ENCODE measurements at regions not wholly inside any gene's neighbourhood (a gene's known extent, or its start where the extent isn't known, plus 50 kb on each side); places are given as distances from the start of the nearest gene placed in this dataset.

- no peak overlapping the region for H3K4me3 ChIP-seq (ENCODE audit: low read depth in 1 of 3, low read length in 3 of 3)
- DNase-seq (ENCODE audit: low spot score) = no peak
- 78% methylated on average over 2 of the region's 2 CpGs for WGBS
- no peak overlapping the region for H3K27ac ChIP-seq (ENCODE audit: low read depth in 1 of 2, low read length in 2 of 2)
- TF ChIP-seq SP1 (IDR thresholded peaks at IDR 0.05) (no peak), RXRA (IDR thresholded peaks at IDR 0.05) (no peak), RAD21 (IDR thresholded peaks at IDR 0.05) (no peak), FOXA1 (IDR thresholded peaks at IDR 0.05) (no peak), YY1 (IDR thresholded peaks at IDR 0.05) (no peak), JUND (IDR thresholded peaks at IDR 0.05) (no peak), GABPA (IDR thresholded peaks at IDR 0.05 in 1 of 2, conservative IDR thresholded peaks at IDR 0.05 in 1 of 2) (no peak), TAF1 (conservative IDR thresholded peaks at IDR 0.05) (no peak), ATF3 (IDR thresholded peaks at IDR 0.05) (no peak), CTCF (IDR thresholded peaks at IDR 0.05; ENCODE audit: low read depth, low read length, missing input control) (no peak), REST (IDR thresholded peaks at IDR 0.05) (no peak), HNF4A (conservative IDR thresholded peaks at IDR 0.05) (no peak), EGR1 (IDR thresholded peaks at IDR 0.05; ENCODE audit: low read depth in 2 of 2) (no peak)
- TF ChIP-seq, protein P1, sequence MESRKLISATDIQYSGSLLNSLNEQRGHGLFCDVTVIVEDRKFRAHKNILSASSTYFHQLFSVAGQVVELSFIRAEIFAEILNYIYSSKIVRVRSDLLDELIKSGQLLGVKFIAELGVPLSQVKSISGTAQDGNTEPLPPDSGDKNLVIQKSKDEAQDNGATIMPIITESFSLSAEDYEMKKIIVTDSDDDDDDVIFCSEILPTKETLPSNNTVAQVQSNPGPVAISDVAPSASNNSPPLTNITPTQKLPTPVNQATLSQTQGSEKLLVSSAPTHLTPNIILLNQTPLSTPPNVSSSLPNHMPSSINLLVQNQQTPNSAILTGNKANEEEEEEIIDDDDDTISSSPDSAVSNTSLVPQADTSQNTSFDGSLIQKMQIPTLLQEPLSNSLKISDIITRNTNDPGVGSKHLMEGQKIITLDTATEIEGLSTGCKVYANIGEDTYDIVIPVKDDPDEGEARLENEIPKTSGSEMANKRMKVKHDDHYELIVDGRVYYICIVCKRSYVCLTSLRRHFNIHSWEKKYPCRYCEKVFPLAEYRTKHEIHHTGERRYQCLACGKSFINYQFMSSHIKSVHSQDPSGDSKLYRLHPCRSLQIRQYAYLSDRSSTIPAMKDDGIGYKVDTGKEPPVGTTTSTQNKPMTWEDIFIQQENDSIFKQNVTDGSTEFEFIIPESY (IDR thresholded peaks at IDR 0.05) = no peak
- TF ChIP-seq, protein P2, sequence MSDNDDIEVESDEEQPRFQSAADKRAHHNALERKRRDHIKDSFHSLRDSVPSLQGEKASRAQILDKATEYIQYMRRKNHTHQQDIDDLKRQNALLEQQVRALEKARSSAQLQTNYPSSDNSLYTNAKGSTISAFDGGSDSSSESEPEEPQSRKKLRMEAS (IDR thresholded peaks at IDR 0.05) = no peak
- no peaks in the 10 kb centered on the region for H3K27me3 ChIP-seq (ENCODE audit: control insufficient read depth in 4 of 4, insufficient read depth in 4 of 4, low read length in 3 of 4)
- no peaks in the 10 kb centered on the region for H3K9me3 ChIP-seq (ENCODE audit: control insufficient read depth in 4 of 4, low read length in 3 of 4)
- no peak overlapping the region for H3K9ac ChIP-seq (ENCODE audit: low read depth in 1 of 2, low read length in 2 of 2)
- H3K4me1 ChIP-seq (ENCODE audit: control insufficient read depth in 4 of 4, insufficient read depth in 4 of 4, low read length in 3 of 4) = peaks cover 0 to 2% (median under 1%) of the 10 kb centered on the region in 4 donors
- no peaks in the 10 kb centered on the region for H3K36me3 ChIP-seq (ENCODE audit: control insufficient read depth in 4 of 4, insufficient read depth in 3 of 4, low read depth in 1 of 4, low read length in 3 of 4)
Observed at GRCh38 chr10:29931833-29932232, 127.6 kb downstream of the JCAD start.

- H3K27ac ChIP-seq (ENCODE audit: low read depth in 1 of 2, low read length in 2 of 2) = no peak overlapping the region
- H3K9ac ChIP-seq (ENCODE audit: low read depth in 1 of 2, low read length in 2 of 2) = no peak overlapping the region
- 96% methylated on average over 10 of the region's 10 CpGs for WGBS
- no peak overlapping the region for H3K4me3 ChIP-seq (ENCODE audit: low read depth in 1 of 3, low read length in 3 of 3)
- no peak for DNase-seq (ENCODE audit: low spot score)
- H3K9me3 ChIP-seq (ENCODE audit: control insufficient read depth in 4 of 4, low read length in 3 of 4) = no peaks in the 10 kb centered on the region
- no peaks in the 10 kb centered on the region for H3K36me3 ChIP-seq (ENCODE audit: control insufficient read depth in 4 of 4, insufficient read depth in 3 of 4, low read depth in 1 of 4, low read length in 3 of 4)
- peaks cover 0 to 7% (median under 1%) of the 10 kb centered on the region in 4 donors for H3K4me1 ChIP-seq (ENCODE audit: control insufficient read depth in 4 of 4, insufficient read depth in 4 of 4, low read length in 3 of 4)
- no peaks in the 10 kb centered on the region for H3K27me3 ChIP-seq (ENCODE audit: control insufficient read depth in 4 of 4, insufficient read depth in 4 of 4, low read length in 3 of 4)
- TF ChIP-seq RAD21 (IDR thresholded peaks at IDR 0.05) (no peak), GABPA (IDR thresholded peaks at IDR 0.05 in 1 of 2, conservative IDR thresholded peaks at IDR 0.05 in 1 of 2) (no peak), REST (IDR thresholded peaks at IDR 0.05) (no peak), HNF4A (conservative IDR thresholded peaks at IDR 0.05) (no peak), JUND (IDR thresholded peaks at IDR 0.05) (no peak), HNF4G (IDR thresholded peaks at IDR 0.05) (no peak), SP1 (IDR thresholded peaks at IDR 0.05) (no peak), CTCF (IDR thresholded peaks at IDR 0.05; ENCODE audit: low read depth, low read length, missing input control) (no peak)
Observed at GRCh38 chr10:29929006-29929405, 130.4 kb downstream of the JCAD start.
